ENCODE measurements at regions not wholly inside any gene's neighbourhood (a gene's known extent, or its start where the extent isn't known, plus 50 kb on each side); places are given as distances from the start of the nearest gene placed in this dataset.

GRCh38 chr1:69506721-69507120 lies 61.0 kb upstream of the LRRC7 start:
- TF ChIP-seq, protein P1, sequence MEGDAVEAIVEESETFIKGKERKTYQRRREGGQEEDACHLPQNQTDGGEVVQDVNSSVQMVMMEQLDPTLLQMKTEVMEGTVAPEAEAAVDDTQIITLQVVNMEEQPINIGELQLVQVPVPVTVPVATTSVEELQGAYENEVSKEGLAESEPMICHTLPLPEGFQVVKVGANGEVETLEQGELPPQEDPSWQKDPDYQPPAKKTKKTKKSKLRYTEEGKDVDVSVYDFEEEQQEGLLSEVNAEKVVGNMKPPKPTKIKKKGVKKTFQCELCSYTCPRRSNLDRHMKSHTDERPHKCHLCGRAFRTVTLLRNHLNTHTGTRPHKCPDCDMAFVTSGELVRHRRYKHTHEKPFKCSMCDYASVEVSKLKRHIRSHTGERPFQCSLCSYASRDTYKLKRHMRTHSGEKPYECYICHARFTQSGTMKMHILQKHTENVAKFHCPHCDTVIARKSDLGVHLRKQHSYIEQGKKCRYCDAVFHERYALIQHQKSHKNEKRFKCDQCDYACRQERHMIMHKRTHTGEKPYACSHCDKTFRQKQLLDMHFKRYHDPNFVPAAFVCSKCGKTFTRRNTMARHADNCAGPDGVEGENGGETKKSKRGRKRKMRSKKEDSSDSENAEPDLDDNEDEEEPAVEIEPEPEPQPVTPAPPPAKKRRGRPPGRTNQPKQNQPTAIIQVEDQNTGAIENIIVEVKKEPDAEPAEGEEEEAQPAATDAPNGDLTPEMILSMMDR (IDR thresholded peaks at IDR 0.05; ENCODE audit: low read depth, low read length, missing input control), result no peak
- TF ChIP-seq TAF1 (conservative IDR thresholded peaks at IDR 0.05) (no peak), GABPA (IDR thresholded peaks at IDR 0.05 in 1 of 2, conservative IDR thresholded peaks at IDR 0.05 in 1 of 2) (no peak), ATF3 (IDR thresholded peaks at IDR 0.05) (no peak), YY1 (IDR thresholded peaks at IDR 0.05) (no peak)
- TF ChIP-seq, protein P2, sequence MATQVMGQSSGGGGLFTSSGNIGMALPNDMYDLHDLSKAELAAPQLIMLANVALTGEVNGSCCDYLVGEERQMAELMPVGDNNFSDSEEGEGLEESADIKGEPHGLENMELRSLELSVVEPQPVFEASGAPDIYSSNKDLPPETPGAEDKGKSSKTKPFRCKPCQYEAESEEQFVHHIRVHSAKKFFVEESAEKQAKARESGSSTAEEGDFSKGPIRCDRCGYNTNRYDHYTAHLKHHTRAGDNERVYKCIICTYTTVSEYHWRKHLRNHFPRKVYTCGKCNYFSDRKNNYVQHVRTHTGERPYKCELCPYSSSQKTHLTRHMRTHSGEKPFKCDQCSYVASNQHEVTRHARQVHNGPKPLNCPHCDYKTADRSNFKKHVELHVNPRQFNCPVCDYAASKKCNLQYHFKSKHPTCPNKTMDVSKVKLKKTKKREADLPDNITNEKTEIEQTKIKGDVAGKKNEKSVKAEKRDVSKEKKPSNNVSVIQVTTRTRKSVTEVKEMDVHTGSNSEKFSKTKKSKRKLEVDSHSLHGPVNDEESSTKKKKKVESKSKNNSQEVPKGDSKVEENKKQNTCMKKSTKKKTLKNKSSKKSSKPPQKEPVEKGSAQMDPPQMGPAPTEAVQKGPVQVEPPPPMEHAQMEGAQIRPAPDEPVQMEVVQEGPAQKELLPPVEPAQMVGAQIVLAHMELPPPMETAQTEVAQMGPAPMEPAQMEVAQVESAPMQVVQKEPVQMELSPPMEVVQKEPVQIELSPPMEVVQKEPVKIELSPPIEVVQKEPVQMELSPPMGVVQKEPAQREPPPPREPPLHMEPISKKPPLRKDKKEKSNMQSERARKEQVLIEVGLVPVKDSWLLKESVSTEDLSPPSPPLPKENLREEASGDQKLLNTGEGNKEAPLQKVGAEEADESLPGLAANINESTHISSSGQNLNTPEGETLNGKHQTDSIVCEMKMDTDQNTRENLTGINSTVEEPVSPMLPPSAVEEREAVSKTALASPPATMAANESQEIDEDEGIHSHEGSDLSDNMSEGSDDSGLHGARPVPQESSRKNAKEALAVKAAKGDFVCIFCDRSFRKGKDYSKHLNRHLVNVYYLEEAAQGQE (IDR thresholded peaks at IDR 0.05), result no peak
